Mucosa of descending colon (tissue), 3 donors: ENCODE measurements at regions not wholly inside any gene's neighbourhood (a gene's known extent, or its start where the extent isn't known, plus 50 kb on each side); places are given as distances from the start of the nearest gene placed in this dataset.
"Not testable (repeated sequence)": the region's sequence is repeated elsewhere in the genome, so short reads cannot be mapped to it uniquely, and the experiment has no call there.

ENCODE experiments used
- ATAC-seq: fragments of 200-7000 bp; cut with Tn5 transposase; one replicate; pipeline ENCODE4 v1.9.1; 2020; ENCODE audit warnings: mild to moderate bottlenecking, moderate library complexity
- DNase-seq, 3 donors: peaks; one replicate each; pipeline ENCODE4 v3.0.0-alpha.2; 2020
- H3K36me3 ChIP-seq: fragments of 200-600 bp; one replicate; pipeline ENCODE4 v1.8.0; 2021; ENCODE audit warnings: low read depth, mild to moderate bottlenecking
- H3K4me1 ChIP-seq: fragments of 200-600 bp; one replicate; pipeline ENCODE4 v1.8.0; 2021; ENCODE audit warnings: low read depth, mild to moderate bottlenecking
- H3K4me3 ChIP-seq: fragments of 200-600 bp; one replicate; pipeline ENCODE4 v1.8.0; 2021; ENCODE audit warnings: mild to moderate bottlenecking
- H3K9me3 ChIP-seq: fragments of 200-600 bp; one replicate; pipeline ENCODE4 v1.8.0; 2021; ENCODE audit warnings: mild to moderate bottlenecking
- CTCF ChIP-seq: fragments of 200-600 bp; IDR thresholded peaks from one replicate; pipeline ENCODE4 v1.8.0; 2022; ENCODE audit warnings: antibody characterized with exemption, mild to moderate bottlenecking
- intact Hi-C, 2 donors: fragments of 100-400 bp; cut with DNase I in 1 of 2; cut with micrococcal nuclease in 1 of 2; formaldehyde crosslinking; loops; one replicate each; pipeline versions ENCODE4 v1.11.0 to v1.11.1; 2022; cut with DNase I, micrococcal nuclease
- donor health status: DM: no; HTN: no; CAD: no; lungs with moderate emphysema.
- donor health status: DM: no; HTN: no; CAD: no.
- donor health status: DM: no; HTN: yes; CAD: no.

DNA sequence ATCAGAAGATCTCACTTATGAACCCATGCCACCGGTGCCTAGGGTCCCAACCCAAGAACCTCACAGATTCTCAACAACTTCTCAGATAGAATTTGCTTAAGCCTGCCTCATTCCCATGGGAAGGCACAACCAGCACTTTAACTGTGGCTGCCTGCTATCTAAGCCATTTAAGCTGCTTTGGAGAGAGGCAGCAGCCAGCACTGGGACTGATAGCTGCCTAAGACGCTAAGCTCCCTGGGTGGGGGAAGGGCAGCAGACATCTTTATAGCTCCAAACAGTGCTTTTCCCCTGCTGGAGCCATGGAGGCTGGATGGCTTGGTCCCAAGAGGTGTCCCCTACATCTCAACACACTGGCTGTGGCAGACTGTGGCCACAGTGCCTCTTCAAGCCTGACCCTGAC, 1268.6 kb downstream of the FAM133A start:
- no peak for TF ChIP-seq CTCF
- no peak for ATAC-seq
- Histone ChIP-seq H3K9me3 (no peaks in the 10 kb centered on the region), H3K4me3 (no peak overlapping the region), H3K36me3 (no peaks in the 10 kb centered on the region), H3K4me1 (no peaks in the 10 kb centered on the region)
- DNase-seq: no peak
- intact Hi-C loops: no loop called here

GRCh38 chrX:94946137-94946536, 1272.1 kb downstream of the FAM133A start:
- H3K36me3 ChIP-seq, H3K4me1 ChIP-seq, DNase-seq, H3K4me3 ChIP-seq, ATAC-seq, H3K9me3 ChIP-seq, intact Hi-C loops: not testable (repeated sequence)

GRCh38 chrX:94961730-94962129, 1287.7 kb downstream of the FAM133A start:
- no peaks in the 10 kb centered on the region for H3K4me1 ChIP-seq
- no peak for TF ChIP-seq CTCF
- no peaks in the 10 kb centered on the region for H3K36me3 ChIP-seq
- DNase-seq: no peak
- no peak for ATAC-seq
- intact Hi-C loops: no loop called here
- no peak overlapping the region for H3K4me3 ChIP-seq
- no peaks in the 10 kb centered on the region for H3K9me3 ChIP-seq

GRCh38 chrX:94977562-94977961, 1303.6 kb downstream of the FAM133A start:
- intact Hi-C loops: no loop called here
- no peaks in the 10 kb centered on the region for H3K9me3 ChIP-seq
- ATAC-seq: no peak
- no peak overlapping the region for H3K4me3 ChIP-seq
- no peak for TF ChIP-seq CTCF
- DNase-seq: peak in 1 of 3 donors; percentile 24
- H3K4me1 ChIP-seq: no peaks in the 10 kb centered on the region
- H3K36me3 ChIP-seq: no peaks in the 10 kb centered on the region

DNA sequence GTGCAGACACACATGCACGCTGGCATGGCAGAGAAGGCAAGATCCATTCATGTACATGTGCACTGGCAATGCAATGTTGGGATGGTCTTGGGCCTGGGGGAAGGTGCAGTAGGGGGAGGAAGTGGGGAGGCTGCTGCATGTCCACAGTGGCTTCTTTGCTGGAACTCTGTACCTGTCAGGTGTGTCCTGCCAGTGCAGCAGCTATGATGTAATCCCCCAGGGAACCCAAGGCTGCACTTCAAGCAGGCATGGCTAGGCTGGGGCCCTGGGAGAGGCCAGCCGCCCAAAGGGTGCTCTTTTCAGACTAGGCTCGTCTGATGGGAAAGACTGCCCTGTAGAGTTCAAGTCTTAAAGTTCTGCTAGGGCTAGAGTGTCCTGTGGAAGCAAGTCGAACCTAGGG, 1304.0 kb downstream of the FAM133A start:
- Histone ChIP-seq H3K36me3 (no peaks in the 10 kb centered on the region), H3K9me3 (no peaks in the 10 kb centered on the region), H3K4me3 (no peak overlapping the region), H3K4me1 (no peaks in the 10 kb centered on the region)
- no peak for TF ChIP-seq CTCF
- intact Hi-C loops: no loop called here
- ATAC-seq: no peak
- DNase-seq: peak in 1 of 3 donors; percentile 15
